Ovary (tissue), 7 donors: ENCODE measurements at regions not wholly inside any gene's neighbourhood (a gene's known extent, or its start where the extent isn't known, plus 50 kb on each side); places are given as distances from the start of the nearest gene placed in this dataset.

Experiments
- DNase-seq, 5 donors: peaks; one replicate each; pipeline ENCODE4 v3.0.0-alpha.2; 2019 to 2020
- H3K27ac ChIP-seq, 2 donors: fragments of 200-600 bp; one replicate each; pipeline versions ENCODE4 v1.5.1 to v1.8.0; 2019 to 2022
- H3K27me3 ChIP-seq: fragments of 200-600 bp; one replicate; pipeline ENCODE4 v1.8.0; 2022
- H3K36me3 ChIP-seq: fragments of 200-600 bp; sonication (generic); one replicate; pipeline ENCODE4 v1.5.1; 2019
- H3K4me1 ChIP-seq: one replicate; pipeline ENCODE4 v1.8.1; 2013; ENCODE audit warnings: mild to moderate bottlenecking, moderate library complexity; ENCODE audit not compliant: insufficient read depth
- H3K4me3 ChIP-seq: fragments of 200-600 bp; sonication (generic); one replicate; pipeline ENCODE4 v1.5.1; 2017
- H3K9me3 ChIP-seq, 2 donors: fragments of 200-600 bp in 1 of 2; sonication (generic) in 1 of 2; one replicate each; pipeline versions ENCODE4 v1.5.1 to v1.8.1; 2013 to 2019; ENCODE audit warnings: mild to moderate bottlenecking in 1 of 2, moderate library complexity in 1 of 2
- CTCF ChIP-seq, 3 donors: fragments of 450-650 bp in 2 of 3; fragments of 200-600 bp in 1 of 3; IDR thresholded peaks; one replicate each; pipeline versions ENCODE4 v1.5.1 to v1.8.0; 2016 to 2022; ENCODE audit warnings: antibody characterized with exemption in 3 of 3, mild to moderate bottlenecking in 1 of 3
- EP300 ChIP-seq: sonication (generic); formaldehyde crosslinking; IDR thresholded peaks from one replicate; pipeline ENCODE4 v1.6.1; 2017; ENCODE audit warnings: antibody characterized with exemption
- POLR2A ChIP-seq: fragments of 450-650 bp; IDR thresholded peaks from one replicate; pipeline ENCODE4 v1.6.1; 2017; ENCODE audit warnings: antibody characterized with exemption, mild to moderate bottlenecking, moderate library complexity
- WGBS, 3 donors: extraction: QIAGEN DNeasy Blood & Tissue Kit in 1 of 3; methylation state at CpG; one replicate each; pipeline versions ENCODE4 v1.1.5 to v1.1.7; 2013 to 2017; 5-methylcytosine and 5-hydroxymethylcytosine counted together
- intact Hi-C, 4 donors: fragments of 100-400 bp; cut with DNase I; formaldehyde crosslinking; loops; one replicate each; pipeline versions ENCODE4 v1.11.0 to v1.15.1; 2022 to 2023
- donor health status: DM: no; HTN: no; CAD: no; lungs with moderate emphysema.
- donor health status: DM: no; HTN: no; CAD: no.
- donor health status: Bipolar disorder and iron deficiency.
- donor health status: DM: no; HTN: no; CAD: no.
- donor health status: DM: yes; HTN: yes; CAD: no.

DNA sequence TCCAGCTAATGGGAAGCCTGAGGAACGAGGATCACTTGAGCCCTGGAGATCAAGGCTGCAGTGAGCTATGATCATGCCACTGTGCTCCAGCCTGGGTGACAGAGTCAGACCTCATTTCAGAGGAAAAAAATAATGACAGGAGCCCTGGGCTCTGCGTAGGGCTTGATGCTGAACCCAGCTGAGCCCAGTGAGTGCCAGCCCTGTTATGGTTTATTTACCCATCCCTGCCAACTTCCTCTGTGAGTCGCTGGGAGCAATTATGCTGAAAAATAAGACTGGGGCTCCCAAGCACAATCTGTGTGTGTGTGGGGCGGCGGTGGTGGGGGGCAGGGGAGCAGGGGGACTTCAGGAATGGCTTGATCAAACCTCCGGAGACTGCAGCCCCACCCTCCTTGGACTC, 75.9 kb upstream of the PMEPA1 start:
- Histone ChIP-seq H3K36me3 (no peaks in the 10 kb centered on the region), H3K27me3 (no peaks in the 10 kb centered on the region), H3K27ac (no peak overlapping the region), H3K9me3 (no peaks in the 10 kb centered on the region), H3K4me3 (no peak overlapping the region), H3K4me1 (peaks cover 9% of the 10 kb centered on the region)
- TF ChIP-seq EP300 (no peak), CTCF (IDR thresholded peaks at IDR 0.05) (no peak), POLR2A (no peak)
- no peak for DNase-seq
- intact Hi-C loops = no loop called here
- WGBS, 3 donors = 75 to 85% (median 80%) methylated on average over 6 of the region's 6 CpGs

GRCh38 chr20:57785061-57785460, 75.2 kb upstream of the PMEPA1 start:
- no peak for DNase-seq
- TF ChIP-seq EP300 = no peak
- no peak for TF ChIP-seq CTCF (IDR thresholded peaks at IDR 0.05)
- TF ChIP-seq POLR2A = no peak
- intact Hi-C loops = no loop called here
- 87 to 89% (median 89%) methylated on average over 4 of the region's 4 CpGs for WGBS, 3 donors
- H3K4me3 ChIP-seq = no peak overlapping the region
- no peaks in the 10 kb centered on the region for H3K27me3 ChIP-seq
- H3K27ac ChIP-seq = no peak overlapping the region
- no peaks in the 10 kb centered on the region for H3K36me3 ChIP-seq
- H3K9me3 ChIP-seq = no peaks in the 10 kb centered on the region
- H3K4me1 ChIP-seq = peaks cover 9% of the 10 kb centered on the region

DNA sequence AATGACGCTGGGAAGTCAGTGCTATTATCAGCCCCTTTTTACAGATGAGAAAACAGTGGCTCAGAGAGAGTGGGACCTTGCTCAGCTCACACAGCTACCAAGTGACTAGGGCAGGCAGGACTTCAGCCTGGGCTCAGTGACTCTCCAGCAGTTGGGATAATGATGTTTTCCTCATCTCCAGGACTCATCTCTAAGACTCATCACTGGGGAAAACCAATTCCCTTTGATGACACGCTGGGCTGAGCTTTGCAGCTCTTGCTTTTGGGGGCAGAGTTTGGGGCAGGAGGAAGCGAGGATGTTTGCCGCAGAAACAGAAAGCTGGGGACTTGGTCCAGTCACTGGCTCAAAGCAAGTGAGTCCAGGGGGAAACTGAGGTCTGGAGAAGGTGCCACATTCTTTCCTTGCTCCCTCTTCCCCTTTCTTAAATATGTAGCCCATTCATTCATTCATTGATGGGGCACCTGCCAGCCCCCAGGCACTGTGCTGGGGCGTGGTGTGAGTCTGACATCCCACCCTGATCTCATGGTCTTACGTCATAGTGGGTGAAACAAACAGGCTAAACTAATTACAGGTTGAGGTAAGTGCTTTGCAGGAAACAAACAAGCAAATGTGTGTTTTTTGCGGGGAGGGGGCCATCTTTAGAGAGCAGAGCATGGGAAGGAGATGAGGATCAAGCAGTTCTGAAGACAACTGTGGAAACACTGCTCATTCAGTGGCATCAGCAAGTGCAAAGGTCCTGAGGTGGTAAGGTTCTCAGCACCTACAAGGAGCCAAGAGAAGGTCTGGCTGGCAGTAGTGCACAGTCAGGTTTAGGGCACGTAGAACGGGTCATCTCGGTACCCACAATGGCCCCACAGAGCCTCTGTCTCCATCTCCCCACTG, 74.4 kb upstream of the PMEPA1 start:
- 95 to 97% (median 96%) methylated on average over 10 of the region's 10 CpGs for WGBS, 3 donors
- no peaks in the 10 kb centered on the region for H3K9me3 ChIP-seq
- peaks cover 9% of the 10 kb centered on the region for H3K4me1 ChIP-seq
- TF ChIP-seq EP300 (no peak), CTCF (IDR thresholded peaks at IDR 0.05) (no peak)
- no peaks in the 10 kb centered on the region for H3K27me3 ChIP-seq
- DNase-seq = no peak
- H3K27ac ChIP-seq = no peak overlapping the region
- intact Hi-C loops = no loop called here
- no peaks in the 10 kb centered on the region for H3K36me3 ChIP-seq
- no peak overlapping the region for H3K4me3 ChIP-seq

DNA sequence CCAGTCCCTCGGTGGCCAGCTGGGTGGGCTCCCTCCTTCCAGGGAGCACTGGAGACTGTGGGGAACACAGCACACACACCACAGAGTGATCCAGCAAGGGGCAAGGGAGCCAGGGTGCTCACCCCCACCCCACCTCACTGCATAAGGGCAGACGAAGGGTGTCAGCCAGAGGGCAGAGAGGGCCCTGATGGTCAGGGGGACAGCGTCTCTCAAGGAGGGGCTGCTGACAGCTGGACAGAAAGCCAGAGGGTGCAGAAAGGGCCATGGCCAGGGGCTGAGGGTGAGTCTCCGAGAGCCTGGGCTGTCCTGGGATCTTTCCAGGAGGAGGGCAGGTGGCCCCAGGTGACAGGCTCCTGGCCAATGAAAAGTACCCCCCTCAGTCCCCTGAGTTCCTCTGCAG, 73.4 kb upstream of the PMEPA1 start:
- H3K27ac ChIP-seq = no peak overlapping the region
- DNase-seq = no peak
- no peaks in the 10 kb centered on the region for H3K9me3 ChIP-seq
- intact Hi-C loops = no loop called here
- H3K36me3 ChIP-seq = no peaks in the 10 kb centered on the region
- H3K27me3 ChIP-seq = no peaks in the 10 kb centered on the region
- H3K4me1 ChIP-seq = peaks cover 9% of the 10 kb centered on the region
- WGBS, 3 donors = 77 to 83% (median 80%) methylated on average over 4 of the region's 4 CpGs
- no peak overlapping the region for H3K4me3 ChIP-seq
- TF ChIP-seq POLR2A = no peak
- no peak for TF ChIP-seq EP300
- TF ChIP-seq CTCF (IDR thresholded peaks at IDR 0.05) = no peak
